ENCODE measurements at regions not wholly inside any gene's neighbourhood (a gene's known extent, or its start where the extent isn't known, plus 50 kb on each side); places are given as distances from the start of the nearest gene placed in this dataset.

GRCh38 chr7:24498439-24498838, 74.8 kb upstream of the PALS2 start:
- peaks cover 0 to 15% (median 0%) of the 10 kb centered on the region in 3 donors for H3K9me3 ChIP-seq
- no peak overlapping the region for H3K4me3 ChIP-seq
- peaks cover 14% of the 10 kb centered on the region for H3K27me3 ChIP-seq
- no peak overlapping the region for H3K27ac ChIP-seq
- 59% methylated on average over 2 of the region's 2 CpGs for WGBS, 2 donors (ENCODE audit: low coverage in 1 of 2)
- no peak for ATAC-seq
- TF ChIP-seq POLR2A (IDR thresholded peaks at IDR 0.05) (no peak), EP300 (IDR thresholded peaks at IDR 0.05) (no peak), CTCF (IDR thresholded peaks at IDR 0.05) (no peak), POLR2AphosphoS5 (IDR thresholded peaks at IDR 0.05) (no peak)
- H3K4me1 ChIP-seq, result no peaks in the 10 kb centered on the region
- H3K36me3 ChIP-seq, result no peaks in the 10 kb centered on the region

GRCh38 chr7:24499871-24500270, 73.4 kb upstream of the PALS2 start:
- Histone ChIP-seq H3K36me3 (no peaks in the 10 kb centered on the region), H3K4me1 (no peaks in the 10 kb centered on the region), H3K27ac (no peak overlapping the region), H3K9me3 (peaks cover 0 to 6% (median 0%) of the 10 kb centered on the region in 3 donors), H3K27me3 (peaks cover 14% of the 10 kb centered on the region), H3K4me3 (no peak overlapping the region)
- no peak for TF ChIP-seq POLR2AphosphoS5 (IDR thresholded peaks at IDR 0.05)
- no peak for TF ChIP-seq CTCF (IDR thresholded peaks at IDR 0.05)
- TF ChIP-seq EP300 (IDR thresholded peaks at IDR 0.05), result no peak
- no peak for TF ChIP-seq POLR2A (IDR thresholded peaks at IDR 0.05)
- WGBS, 2 donors (ENCODE audit: low coverage in 1 of 2), result 27 to 69% methylated on average over 2 of the region's 2 CpGs
- no peak for ATAC-seq

- Histone ChIP-seq H3K4me3 (no peak overlapping the region), H3K27me3 (peaks cover 14% of the 10 kb centered on the region), H3K27ac (no peak overlapping the region), H3K4me1 (no peaks in the 10 kb centered on the region), H3K9me3 (no peaks in the 10 kb centered on the region), H3K36me3 (no peaks in the 10 kb centered on the region)
- TF ChIP-seq EP300 (IDR thresholded peaks at IDR 0.05), result no peak
- no peak for TF ChIP-seq CTCF (IDR thresholded peaks at IDR 0.05)
- TF ChIP-seq POLR2AphosphoS5 (IDR thresholded peaks at IDR 0.05), result no peak
- TF ChIP-seq POLR2A (IDR thresholded peaks at IDR 0.05), result no peak
- no CpG with 5 or more reads among the region's 3 CpGs for WGBS, 2 donors (ENCODE audit: low coverage in 1 of 2)
- no peak for ATAC-seq
Observed at GRCh38 chr7:24500599-24500998, 72.7 kb upstream of the PALS2 start.

GRCh38 chr7:24501009-24501408, 72.2 kb upstream of the PALS2 start:
- Histone ChIP-seq H3K36me3 (no peaks in the 10 kb centered on the region), H3K4me1 (no peaks in the 10 kb centered on the region), H3K9me3 (no peaks in the 10 kb centered on the region), H3K4me3 (no peak overlapping the region), H3K27ac (no peak overlapping the region), H3K27me3 (peaks cover 14% of the 10 kb centered on the region)
- no peak for ATAC-seq
- TF ChIP-seq EP300 (IDR thresholded peaks at IDR 0.05) (no peak), CTCF (IDR thresholded peaks at IDR 0.05) (no peak), POLR2AphosphoS5 (IDR thresholded peaks at IDR 0.05) (no peak), POLR2A (IDR thresholded peaks at IDR 0.05) (no peak)
- WGBS, 2 donors (ENCODE audit: low coverage in 1 of 2), result 40 to 57% methylated on average over 3 to 7 of the region's 7 CpGs

- H3K4me3 ChIP-seq, result no peak overlapping the region
- peaks cover 14% of the 10 kb centered on the region for H3K27me3 ChIP-seq
- TF ChIP-seq POLR2AphosphoS5 (IDR thresholded peaks at IDR 0.05), result no peak
- no peak for TF ChIP-seq CTCF (IDR thresholded peaks at IDR 0.05)
- no peak for TF ChIP-seq POLR2A (IDR thresholded peaks at IDR 0.05)
- TF ChIP-seq EP300 (IDR thresholded peaks at IDR 0.05), result no peak
- no peak overlapping the region for H3K27ac ChIP-seq
- H3K4me1 ChIP-seq, result no peaks in the 10 kb centered on the region
- H3K9me3 ChIP-seq, result no peaks in the 10 kb centered on the region
- WGBS, 2 donors (ENCODE audit: low coverage in 1 of 2), result 40 to 64% methylated on average over 1 of the region's 1 CpG
- no peaks in the 10 kb centered on the region for H3K36me3 ChIP-seq
- no peak for ATAC-seq
Observed at GRCh38 chr7:24501443-24502134, 71.7 kb upstream of the PALS2 start.

Data from gastroesophageal sphincter (tissue), 4 donors.